ENCODE measurements at regions not wholly inside any gene's neighbourhood (a gene's known extent, or its start where the extent isn't known, plus 50 kb on each side); places are given as distances from the start of the nearest gene placed in this dataset.

DNA sequence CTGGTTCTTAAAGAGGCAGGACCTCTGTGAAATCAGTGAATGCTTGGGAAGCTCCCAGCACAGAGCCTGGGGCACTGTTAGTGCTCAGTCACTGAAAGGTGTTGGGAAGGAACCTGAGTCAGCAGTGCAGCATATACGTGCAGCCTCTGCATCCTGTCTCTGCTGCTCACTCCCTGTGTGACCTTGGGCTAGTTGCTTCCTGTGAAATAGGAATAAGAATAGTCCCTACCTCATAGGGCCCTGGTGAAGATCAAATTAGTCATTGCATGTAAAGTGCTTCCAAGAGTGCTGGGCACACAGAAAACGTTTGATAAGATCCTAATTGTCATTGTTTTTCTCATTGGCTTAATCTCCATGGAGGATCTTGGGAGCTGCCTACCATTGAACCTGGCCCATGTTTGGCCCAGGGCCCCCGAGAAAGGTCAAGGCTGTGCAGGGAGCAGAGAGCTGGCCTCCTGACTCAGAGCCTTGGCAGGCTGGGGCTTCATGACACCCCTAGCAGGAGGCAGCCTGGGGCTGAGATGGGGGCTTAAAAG is 73.3 kb upstream of the COL13A1 start:
- Histone ChIP-seq H3K27ac (ENCODE audit: low read length) (no peak overlapping the region), H3K4me3 (ENCODE audit: low read depth in 2 of 2, low read length in 2 of 2) (no peak overlapping the region), H3K27me3 (ENCODE audit: control insufficient read depth, insufficient read depth, low read length) (peaks cover 4% of the 10 kb centered on the region), H3K4me1 (ENCODE audit: control insufficient read depth, insufficient read depth, low read length) (no peaks in the 10 kb centered on the region), H3K9me3 (ENCODE audit: control insufficient read depth, insufficient read depth, low read depth, low read length) (no peaks in the 10 kb centered on the region), H3K36me3 (ENCODE audit: control insufficient read depth, insufficient read depth, low read length) (no peaks in the 10 kb centered on the region)
- no TSS peak for BruUV-seq (replicated peaks)
- ATAC-seq (peak; percentile 37; the same call in 1 of the 2 replicates), DNase-seq (ENCODE audit: low read depth, low spot score) (no peak)
- POLR2A ChIA-PET = no interaction called here
- intact Hi-C loops (cut with micrococcal nuclease; ENCODE audit: unreplicated experiment) (no loop called here), in situ Hi-C loops (cut with HindIII; ENCODE audit: low pct_unique_long_range_greater_than_20kb, low sequenced_read_pairs) (no loop called here)
- TF ChIP-seq, protein P1, sequence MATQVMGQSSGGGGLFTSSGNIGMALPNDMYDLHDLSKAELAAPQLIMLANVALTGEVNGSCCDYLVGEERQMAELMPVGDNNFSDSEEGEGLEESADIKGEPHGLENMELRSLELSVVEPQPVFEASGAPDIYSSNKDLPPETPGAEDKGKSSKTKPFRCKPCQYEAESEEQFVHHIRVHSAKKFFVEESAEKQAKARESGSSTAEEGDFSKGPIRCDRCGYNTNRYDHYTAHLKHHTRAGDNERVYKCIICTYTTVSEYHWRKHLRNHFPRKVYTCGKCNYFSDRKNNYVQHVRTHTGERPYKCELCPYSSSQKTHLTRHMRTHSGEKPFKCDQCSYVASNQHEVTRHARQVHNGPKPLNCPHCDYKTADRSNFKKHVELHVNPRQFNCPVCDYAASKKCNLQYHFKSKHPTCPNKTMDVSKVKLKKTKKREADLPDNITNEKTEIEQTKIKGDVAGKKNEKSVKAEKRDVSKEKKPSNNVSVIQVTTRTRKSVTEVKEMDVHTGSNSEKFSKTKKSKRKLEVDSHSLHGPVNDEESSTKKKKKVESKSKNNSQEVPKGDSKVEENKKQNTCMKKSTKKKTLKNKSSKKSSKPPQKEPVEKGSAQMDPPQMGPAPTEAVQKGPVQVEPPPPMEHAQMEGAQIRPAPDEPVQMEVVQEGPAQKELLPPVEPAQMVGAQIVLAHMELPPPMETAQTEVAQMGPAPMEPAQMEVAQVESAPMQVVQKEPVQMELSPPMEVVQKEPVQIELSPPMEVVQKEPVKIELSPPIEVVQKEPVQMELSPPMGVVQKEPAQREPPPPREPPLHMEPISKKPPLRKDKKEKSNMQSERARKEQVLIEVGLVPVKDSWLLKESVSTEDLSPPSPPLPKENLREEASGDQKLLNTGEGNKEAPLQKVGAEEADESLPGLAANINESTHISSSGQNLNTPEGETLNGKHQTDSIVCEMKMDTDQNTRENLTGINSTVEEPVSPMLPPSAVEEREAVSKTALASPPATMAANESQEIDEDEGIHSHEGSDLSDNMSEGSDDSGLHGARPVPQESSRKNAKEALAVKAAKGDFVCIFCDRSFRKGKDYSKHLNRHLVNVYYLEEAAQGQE (IDR thresholded peaks at IDR 0.05; ENCODE audit: insufficient read depth in 1 of 2, low read depth in 2 of 2, low read length in 1 of 2) = no peak
- TF ChIP-seq, protein P2, sequence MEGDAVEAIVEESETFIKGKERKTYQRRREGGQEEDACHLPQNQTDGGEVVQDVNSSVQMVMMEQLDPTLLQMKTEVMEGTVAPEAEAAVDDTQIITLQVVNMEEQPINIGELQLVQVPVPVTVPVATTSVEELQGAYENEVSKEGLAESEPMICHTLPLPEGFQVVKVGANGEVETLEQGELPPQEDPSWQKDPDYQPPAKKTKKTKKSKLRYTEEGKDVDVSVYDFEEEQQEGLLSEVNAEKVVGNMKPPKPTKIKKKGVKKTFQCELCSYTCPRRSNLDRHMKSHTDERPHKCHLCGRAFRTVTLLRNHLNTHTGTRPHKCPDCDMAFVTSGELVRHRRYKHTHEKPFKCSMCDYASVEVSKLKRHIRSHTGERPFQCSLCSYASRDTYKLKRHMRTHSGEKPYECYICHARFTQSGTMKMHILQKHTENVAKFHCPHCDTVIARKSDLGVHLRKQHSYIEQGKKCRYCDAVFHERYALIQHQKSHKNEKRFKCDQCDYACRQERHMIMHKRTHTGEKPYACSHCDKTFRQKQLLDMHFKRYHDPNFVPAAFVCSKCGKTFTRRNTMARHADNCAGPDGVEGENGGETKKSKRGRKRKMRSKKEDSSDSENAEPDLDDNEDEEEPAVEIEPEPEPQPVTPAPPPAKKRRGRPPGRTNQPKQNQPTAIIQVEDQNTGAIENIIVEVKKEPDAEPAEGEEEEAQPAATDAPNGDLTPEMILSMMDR (IDR thresholded peaks at IDR 0.05) = no peak
- TF ChIP-seq TCF7L2 (IDR thresholded peaks at IDR 0.05; ENCODE audit: low read depth, low read length) (no peak), POLR2AphosphoS5 (IDR thresholded peaks at IDR 0.05; ENCODE audit: low read depth, low read length) (no peak), SIN3A (IDR thresholded peaks at IDR 0.05; ENCODE audit: borderline replicate concordance, insufficient read depth, low read depth, low read length) (no peak)
- CTCF ChIA-PET = no interaction called here

DNA sequence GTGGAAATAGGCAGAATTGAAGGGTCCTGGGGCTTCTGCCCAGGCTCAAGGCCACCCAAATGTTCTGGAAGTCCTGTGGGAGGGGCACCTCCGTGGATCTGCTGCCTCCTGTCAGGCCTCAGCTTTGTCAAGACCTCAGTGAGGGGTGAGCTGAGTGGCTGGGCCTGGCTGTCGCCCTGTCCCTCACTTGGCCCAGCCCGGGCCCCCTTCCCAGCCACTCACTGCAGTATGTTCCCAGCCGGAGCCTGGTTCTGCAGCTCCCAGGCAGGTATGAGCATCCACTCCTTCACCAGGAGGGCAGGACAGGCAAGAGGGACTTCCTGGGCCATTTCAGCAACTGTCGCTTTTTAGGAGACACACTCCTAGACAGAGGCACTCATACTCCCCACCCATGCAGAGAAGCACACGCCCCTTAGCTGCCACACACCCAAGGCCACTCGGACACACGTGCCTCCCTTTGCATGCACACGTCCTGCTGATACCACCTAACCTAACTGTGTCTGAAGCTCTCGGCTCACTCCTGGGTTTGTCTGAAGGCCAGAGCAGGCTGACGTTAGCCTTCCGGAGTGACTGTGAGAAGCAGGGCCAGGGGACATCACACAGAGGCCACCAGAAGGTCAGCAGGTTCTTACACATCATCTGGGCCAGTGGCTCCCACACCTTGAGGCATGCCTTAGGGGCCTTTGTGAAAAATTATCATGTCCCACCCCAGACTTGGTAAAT is 72.2 kb upstream of the COL13A1 start:
- no peak; the same call in 1 of the 2 replicates for ATAC-seq
- ChIA-PET POLR2A (no interaction called here), CTCF (no interaction called here)
- no peak for DNase-seq (ENCODE audit: low read depth, low spot score)
- Histone ChIP-seq H3K9me3 (ENCODE audit: control insufficient read depth, insufficient read depth, low read depth, low read length) (no peaks in the 10 kb centered on the region), H3K27ac (ENCODE audit: low read length) (no peak overlapping the region), H3K4me1 (ENCODE audit: control insufficient read depth, insufficient read depth, low read length) (no peaks in the 10 kb centered on the region), H3K4me3 (ENCODE audit: low read depth in 2 of 2, low read length in 2 of 2) (no peak overlapping the region), H3K27me3 (ENCODE audit: control insufficient read depth, insufficient read depth, low read length) (peaks cover 4% of the 10 kb centered on the region), H3K36me3 (ENCODE audit: control insufficient read depth, insufficient read depth, low read length) (no peaks in the 10 kb centered on the region)
- intact Hi-C loops (cut with micrococcal nuclease; ENCODE audit: unreplicated experiment) = no loop called here
- no TSS peak for BruUV-seq (replicated peaks)
- TF ChIP-seq TCF7L2 (IDR thresholded peaks at IDR 0.05; ENCODE audit: low read depth, low read length) (no peak), POLR2AphosphoS5 (IDR thresholded peaks at IDR 0.05; ENCODE audit: low read depth, low read length) (no peak)
- TF ChIP-seq, protein P1 (IDR thresholded peaks at IDR 0.05; ENCODE audit: insufficient read depth in 1 of 2, low read depth in 2 of 2, low read length in 1 of 2) = no peak
- TF ChIP-seq, protein P2 (IDR thresholded peaks at IDR 0.05) = no peak
- in situ Hi-C loops (cut with HindIII; ENCODE audit: low pct_unique_long_range_greater_than_20kb, low sequenced_read_pairs) = no loop called here

All from Panc1 (cell line).